RPMI7951 (cell line): ENCODE measurements at regions not wholly inside any gene's neighbourhood (a gene's known extent, or its start where the extent isn't known, plus 50 kb on each side); places are given as distances from the start of the nearest gene placed in this dataset.
A peak's percentile ranks its signal among the peaks of the same experiment; 100 is the strongest.
"Not testable (repeated sequence)": the region's sequence is repeated elsewhere in the genome, so short reads cannot be mapped to it uniquely, and the experiment has no call there.

Source experiments
- DNase-seq: peaks from one replicate; pipeline ENCODE4 v3.0.0-alpha.2; 2012; ENCODE audit warnings: low read depth

DNA sequence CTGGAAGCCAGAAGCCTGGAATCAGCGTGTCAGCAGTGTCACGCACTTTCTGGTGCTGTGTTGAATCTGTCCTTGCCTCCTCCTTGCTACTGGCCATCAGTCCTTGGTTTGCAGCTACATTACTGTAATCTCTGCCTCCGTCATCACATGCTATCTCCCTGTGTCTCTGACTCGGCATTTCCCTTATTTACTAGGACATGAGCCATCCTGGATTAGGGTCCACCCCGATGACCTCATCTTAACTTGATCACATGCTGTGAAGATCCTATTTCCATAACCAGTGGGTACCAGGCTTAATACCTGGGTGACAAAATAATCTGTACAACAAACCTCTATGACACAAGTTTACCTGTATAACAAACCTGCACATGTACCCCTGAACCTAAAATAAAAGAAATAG lies 518.0 kb upstream of the KLF6 start:
- no peak for DNase-seq

DNA sequence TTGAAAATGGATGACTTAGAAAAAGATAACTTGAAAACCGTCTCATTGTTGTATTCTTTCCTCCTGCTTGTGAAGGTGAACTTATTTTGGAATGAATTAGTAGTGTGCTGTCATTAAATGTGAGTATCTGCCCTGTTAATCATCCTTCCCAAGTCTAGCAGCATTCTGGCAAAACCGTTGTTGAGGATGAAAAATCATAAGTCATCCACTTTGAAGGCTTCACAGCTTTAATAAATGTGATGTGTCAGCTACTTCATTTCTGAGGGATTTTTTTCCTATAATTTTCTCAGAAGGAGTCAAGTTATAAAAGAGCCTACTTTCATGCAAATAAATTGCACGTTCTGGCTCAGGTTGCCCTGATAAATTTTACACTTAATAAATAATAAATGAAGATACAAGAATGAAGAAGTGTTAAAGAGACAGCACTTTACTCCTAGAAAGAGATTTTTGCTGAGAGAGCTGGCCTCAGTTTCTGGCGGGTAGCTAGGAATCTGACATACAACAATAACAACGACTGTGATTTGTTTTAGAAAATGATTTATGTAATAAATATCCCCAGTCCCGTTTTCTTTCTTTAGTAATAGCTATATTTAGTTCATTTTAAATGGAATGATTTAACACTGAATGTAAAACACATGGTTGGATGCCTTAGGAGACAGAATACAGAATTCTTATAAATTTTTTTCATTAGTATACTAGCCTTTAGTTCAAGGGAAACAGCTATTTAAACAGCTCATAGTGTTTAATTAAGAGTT lies 516.5 kb upstream of the KLF6 start:
- no peak for DNase-seq

DNA sequence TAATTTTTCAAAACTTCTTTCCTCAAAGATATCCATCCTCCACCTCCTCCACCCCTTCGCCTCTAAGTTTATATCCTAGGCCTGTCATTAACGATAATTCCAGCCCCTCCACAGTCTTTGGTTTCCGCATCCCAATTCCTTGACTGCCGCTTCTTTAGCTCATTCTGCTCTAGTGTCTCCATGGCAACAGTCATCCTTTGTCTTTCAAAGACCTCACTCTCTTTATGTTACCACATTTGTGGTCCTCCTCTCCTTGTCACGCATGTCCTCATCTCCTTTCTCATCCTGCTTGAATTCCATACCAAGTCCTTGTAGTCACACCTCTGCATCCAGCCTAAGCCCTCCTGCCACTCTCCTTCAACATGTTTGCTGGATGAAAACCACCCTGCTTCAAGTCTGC lies 511.2 kb upstream of the KLF6 start:
- no peak for DNase-seq

DNA sequence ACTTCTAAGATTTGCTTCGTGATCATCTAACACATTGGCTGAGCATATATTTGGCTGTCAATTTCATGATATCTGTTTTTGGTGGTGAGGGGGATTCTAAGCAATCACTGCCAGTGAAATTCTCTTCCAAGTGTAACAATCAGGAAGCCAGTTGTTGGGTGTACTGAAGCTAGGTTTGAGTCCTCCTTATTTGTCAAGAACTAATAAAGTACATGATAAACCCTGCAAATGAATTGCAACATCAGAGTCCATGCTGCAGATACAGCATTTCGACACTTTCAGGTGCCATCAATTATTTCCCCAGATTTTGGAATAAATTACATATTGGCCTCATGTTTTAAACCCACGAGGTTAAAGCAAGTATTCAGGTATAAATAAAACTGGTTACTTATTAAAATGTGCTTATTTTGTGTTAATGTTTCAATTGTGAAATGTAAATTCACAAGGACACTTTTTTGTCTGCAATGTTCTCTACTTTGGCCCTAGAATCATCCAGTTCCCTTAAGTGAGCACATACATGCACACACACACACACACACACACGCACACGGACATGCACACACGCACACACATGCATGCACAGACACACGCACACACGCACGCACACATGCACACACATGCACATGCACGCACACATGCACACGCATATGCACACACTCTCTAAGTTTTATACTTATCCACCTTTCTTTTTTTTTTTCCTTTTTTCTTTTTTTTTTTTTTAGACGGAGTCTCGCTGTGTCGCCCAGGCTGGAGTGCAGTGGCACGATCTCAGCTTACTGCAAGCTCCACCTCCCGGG lies 510.2 kb upstream of the KLF6 start:
- no peak for DNase-seq

DNA sequence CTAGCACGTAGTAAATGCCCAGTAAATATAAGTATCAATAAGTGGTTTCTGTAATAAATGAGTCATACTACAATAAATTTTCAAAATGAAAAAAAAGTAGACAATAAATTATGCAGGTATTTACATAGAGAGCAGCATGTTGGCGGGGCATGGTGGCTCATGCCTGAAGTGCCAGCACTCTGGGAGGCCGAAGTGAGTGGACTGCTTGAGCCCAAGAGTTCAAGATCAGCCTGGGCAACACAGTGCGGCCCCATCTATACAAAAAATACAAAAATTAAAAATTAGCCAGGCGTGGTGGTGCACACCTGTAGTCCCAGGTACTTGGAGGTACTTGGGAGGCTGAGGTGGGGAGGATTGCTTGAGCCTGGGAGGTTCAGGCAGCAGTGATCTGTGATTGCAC lies 509.3 kb upstream of the KLF6 start:
- DNase-seq = no peak

DNA sequence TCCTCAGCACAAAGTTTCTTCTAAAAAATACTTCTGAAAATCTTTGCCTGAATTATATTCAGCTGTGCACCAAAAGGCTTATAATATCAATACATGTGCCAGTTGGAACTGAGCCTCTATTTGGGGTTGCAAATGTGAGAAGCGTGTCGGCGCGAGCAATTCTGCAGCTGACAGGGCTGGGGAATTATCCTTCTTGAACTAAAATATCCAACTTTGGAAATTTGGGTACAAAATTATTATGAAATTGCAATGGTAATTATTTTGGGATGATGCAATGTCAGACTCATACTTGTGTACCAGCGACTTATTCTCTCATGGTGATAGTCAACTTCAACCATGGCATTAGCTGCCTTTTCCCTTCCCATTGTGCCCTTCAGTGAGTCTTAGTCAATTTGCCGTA lies 507.0 kb upstream of the KLF6 start:
- no peak for DNase-seq

DNA sequence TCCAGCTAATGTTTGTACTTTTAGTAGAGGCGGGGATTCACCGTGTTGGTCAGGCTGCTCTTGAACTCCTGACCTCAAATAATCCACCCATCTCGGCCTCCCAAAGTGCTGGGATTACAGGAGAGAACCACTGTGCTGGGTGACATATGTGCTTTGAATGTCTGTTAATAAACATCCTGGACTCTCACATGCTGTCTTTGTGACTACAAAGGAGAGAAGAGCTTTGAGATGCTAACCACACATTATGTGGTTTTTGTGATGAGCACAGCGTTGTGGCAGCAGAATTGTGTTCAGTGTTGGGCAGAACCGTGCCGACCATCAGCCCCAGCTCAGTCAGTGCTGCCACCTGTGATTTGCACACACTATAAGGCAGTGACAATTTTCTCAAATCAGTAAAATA lies 500.1 kb upstream of the KLF6 start:
- peak; percentile 76 for DNase-seq

DNA sequence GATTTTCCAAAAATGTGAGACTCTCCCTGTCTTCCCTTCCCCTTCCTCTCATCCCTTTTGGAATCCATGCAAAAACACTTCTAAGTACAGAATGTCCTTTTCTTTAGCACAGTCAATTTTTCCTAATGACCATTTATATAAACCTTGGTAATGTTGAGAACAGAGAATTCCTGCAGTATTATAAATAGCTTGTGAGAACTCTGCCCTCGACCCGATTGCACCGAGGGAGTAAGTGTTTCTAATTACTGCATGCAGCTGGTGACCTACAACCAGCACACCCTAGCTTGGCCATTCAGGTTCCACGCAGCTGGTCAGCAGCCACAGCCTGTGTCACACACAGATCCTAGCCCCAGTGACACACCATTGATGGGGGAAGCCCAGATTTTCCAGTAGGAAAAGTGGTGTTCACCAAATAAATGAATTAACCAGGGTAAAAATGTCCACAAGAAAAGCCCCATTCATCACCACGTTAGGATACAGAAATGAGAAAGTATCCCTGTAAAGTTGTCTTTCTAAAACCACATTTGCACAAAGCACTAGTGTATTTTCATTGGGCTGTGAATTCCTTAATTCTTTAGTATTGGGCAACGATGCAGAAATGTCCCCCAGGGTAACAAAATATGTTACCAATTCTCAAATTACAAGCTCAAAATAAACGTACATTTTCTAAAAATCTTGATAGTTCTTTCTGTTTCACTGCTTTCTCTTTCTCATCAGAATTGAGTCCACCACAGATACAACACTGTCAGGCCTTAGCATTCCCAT lies 499.0 kb upstream of the KLF6 start:
- peak; percentile 84 for DNase-seq

DNA sequence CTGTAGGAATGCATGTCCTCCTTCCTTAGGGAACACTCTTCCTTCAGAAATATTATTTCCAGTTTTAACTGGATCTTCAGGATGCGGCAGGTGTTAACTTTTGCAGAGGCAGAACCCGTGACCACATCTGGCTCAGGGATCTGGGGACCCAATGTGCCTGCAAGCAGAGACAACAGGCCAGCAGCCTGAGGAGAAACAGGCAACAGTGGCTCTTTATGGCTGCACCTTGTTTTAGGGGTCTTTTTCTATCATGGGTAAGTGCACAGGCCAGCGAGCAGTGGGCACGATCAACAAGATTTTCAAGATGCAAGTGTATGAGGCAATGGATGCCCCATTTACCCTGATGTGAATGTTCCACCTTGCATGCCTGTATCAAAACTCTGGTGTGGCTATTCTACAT lies 497.5 kb upstream of the KLF6 start:
- no peak for DNase-seq

DNA sequence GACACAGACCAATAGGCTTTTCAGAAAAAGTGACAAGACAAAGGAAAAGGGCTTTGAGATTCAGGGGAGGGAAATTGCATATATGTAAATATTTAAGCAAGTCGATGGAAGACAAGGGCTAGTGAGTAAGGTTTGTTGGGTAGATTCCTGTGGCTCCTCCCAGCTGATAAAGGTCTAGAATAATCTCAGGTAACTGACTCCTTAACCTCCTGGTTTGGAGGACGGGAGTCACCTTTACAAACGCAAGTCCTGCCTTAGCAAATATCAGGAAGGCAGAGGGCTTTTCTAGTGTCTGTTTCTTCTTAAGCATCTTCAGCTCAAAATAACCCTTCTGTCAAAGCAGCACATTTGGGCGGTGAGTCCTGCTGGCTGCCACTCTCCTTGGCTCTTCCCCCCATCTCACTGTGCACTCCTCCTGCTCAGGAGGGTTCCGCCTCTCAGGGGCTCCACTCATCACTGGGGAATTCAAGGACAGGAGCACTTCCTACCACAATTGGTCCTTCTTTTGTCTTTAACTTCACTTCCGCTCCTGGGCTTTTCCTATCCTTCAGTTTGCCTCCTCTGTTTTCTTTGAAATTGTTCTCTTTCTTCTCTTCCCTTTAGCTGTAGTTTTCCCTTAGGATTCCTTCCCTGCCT lies 496.3 kb upstream of the KLF6 start:
- DNase-seq = peak; percentile 69

DNA sequence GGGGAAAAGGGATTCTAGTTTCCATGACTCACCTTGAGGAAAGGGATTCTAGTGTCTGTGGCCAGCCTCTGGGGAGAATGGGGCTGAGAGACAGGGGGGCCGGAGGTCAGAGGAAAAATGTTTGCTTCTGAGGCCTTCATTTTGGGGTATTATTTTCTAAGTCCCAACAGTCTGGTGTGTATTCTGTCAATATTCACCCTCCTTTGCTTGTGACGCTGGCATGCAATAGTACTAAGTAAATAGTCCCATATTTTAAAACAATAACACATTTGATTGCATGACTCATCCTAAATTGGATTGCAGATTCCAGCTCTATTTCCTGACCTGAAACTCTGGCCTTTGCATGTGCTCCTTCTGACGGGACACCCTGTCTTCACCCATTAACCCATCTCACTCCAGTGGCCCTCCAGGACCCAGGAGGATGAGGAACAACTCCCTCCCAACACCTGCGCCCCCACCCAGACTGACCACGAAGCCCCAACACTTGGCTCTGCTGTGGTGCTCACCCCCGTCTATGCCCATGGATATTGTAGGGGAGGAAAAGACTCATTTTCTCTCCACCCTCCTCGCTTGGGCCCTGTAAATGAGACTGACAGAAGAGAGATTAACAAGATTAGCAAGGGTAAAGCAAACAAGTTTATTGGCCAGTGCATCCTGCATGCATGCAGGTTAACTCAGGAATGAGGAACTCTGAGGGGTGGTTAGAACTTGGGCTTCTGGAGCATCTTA lies 495.6 kb upstream of the KLF6 start:
- DNase-seq = peak; percentile 68

DNA sequence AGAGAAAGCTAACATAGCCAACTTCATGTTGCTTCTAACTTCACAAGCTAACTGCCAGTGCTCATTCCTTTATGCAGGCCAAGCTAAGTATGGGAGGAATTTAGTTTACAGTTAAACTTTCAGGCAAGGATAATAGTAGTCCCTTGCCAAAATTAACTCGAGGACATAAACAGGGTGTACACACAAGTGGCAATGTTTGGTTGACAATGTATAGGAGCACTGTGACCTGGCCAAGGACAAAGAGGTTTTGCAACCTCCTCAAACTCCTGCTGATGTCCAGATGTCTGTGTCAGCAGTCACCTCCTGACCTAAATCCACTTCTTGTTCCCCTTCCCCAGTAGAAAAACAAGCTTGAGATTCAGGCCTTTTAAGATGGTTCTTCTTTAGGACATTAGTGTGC lies 494.6 kb upstream of the KLF6 start:
- no peak for DNase-seq

DNA sequence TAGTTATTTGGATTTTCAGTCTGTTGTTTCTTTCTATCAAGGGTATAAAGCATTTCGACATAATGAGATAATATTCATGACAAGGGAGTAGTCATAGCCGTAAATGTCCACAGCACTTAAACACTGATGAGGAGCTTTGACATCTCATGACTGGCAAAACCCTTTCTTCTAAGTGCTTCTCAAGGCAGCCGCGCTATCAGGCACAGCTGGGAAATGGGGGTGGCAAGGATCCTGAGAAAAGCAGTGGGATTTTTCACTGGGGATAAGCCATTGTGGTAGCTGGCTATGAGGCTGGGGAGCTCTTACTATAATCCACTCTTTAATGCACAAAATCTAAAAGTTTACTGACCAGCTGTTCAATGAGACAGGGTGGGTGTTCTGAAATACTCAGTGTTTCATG lies 493.2 kb upstream of the KLF6 start:
- DNase-seq = no peak

DNA sequence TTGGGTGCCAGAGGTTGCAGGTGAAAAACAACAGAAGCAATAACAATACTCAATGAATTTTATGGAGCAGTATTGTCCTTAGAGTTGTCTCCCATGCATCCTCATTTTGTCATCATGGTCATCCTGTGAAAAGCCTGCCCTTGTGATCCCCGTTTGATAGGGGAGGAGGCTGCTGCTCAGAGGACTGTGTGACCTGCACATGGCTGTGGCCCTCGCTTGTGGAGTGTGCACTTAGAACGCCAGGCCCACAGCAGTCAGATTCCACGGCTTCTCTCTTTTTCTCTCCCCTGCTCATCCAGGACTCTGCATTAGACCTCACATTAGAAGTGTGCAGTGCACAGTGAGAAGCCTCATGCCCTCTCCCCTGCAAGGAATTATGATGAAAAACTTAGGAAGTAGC lies 491.1 kb upstream of the KLF6 start:
- no peak for DNase-seq

DNA sequence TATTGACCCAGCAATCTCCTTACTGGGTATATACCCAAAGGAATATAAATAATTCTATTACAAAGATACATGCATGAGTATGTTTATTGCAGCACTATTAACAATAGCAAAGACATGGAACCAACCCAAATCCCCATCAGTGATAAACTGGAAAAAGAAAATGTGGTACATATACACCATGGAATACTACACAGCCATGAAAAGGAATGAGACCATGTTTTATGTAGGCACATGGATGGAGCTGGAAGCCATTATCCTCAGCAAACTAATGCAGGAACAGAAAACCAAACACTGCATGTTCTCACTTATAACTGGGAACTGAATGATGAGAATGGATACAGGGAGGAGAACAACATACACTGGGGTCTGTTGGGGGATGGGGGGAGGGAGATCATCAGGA lies 489.7 kb upstream of the KLF6 start:
- DNase-seq = not testable (repeated sequence)

DNA sequence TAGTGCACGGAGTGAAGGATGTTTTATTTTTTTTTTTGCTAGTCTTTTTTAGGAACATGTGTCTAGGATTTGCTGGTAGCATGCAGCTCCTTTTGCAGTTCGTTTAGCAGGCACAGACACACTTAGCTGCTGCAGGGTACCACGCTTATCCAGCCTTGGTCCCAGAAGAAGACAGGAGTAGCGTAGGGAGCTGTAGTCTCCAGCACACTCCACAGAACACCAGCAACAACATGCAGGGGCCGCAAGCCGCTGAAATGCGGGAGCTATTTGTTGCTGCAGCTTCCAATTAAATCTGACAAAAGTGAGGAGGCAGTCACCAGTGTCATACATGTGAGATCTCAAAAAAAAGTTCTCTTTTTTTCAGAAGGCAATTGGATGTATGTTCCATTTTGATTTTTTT lies 486.2 kb upstream of the KLF6 start:
- no peak for DNase-seq

DNA sequence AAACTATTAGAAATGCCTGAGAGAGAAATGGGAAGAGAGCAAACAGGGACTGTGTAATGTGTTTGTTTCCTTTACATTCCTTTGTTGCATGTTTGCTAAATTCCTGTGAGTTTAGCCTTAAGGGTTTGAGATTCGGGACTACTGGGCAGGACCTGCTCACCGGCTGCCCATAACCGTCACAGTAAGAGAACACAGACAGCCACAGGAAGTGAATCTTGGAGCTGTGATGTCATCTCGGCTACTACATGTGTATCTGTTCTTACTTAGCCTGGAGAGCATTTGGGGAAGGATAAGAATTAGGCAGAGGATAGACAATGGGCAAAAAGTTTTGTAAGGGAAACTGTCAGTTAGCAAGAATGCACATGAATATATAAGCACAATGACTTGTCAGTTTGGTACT lies 485.1 kb upstream of the KLF6 start:
- peak; percentile 90 for DNase-seq

DNA sequence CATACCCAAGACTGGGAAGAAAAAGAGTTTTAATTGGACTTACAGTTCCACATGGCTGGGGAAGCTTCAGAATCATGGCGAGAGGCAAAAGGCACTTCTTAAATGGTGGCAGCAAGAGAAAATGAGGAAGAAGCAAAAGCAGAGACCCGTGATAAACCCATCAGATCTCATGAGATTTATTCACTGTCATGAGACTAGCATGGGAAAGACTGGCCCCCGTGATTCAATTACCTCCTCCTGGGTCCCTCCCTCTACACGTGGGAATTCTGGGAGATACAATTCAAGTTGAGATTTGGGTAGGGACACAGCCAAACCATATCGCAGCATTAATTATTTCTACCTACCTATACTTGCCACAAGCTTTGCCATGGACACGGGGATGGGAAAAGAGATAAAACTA lies 483.5 kb upstream of the KLF6 start:
- peak; percentile 53 for DNase-seq

DNA sequence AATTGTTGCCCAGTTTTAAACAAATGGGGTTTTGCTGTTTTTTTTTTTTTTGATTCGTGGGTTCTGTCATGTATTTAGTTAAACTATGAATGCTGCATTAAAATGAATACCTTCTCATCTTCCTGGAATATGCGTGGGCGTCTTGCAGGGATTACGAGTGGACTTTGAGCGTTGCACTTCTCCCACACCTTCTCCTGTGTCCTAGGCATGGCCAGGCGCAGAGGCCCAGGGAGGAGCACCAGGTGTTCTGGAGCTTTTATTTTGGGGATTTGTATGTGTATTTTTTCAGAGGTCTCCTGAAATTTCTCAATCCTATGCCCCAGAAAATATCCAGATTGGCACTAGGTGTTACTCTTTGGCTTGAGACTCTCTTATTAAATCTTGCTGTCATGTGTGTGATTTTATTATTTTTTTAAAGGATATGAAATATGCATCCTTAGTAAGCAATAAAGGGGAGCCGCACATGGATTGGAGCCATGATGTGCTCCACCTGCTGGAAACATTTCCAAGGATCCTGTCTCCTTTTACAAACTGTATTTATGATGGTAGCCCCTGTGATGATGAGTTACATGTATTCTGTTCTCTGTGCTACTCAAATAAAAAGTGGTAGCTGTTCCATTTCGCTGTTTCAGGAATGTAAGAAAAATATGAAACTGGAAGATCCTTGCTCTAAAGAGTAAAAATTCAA lies 482.2 kb upstream of the KLF6 start:
- peak; percentile 53 for DNase-seq

DNA sequence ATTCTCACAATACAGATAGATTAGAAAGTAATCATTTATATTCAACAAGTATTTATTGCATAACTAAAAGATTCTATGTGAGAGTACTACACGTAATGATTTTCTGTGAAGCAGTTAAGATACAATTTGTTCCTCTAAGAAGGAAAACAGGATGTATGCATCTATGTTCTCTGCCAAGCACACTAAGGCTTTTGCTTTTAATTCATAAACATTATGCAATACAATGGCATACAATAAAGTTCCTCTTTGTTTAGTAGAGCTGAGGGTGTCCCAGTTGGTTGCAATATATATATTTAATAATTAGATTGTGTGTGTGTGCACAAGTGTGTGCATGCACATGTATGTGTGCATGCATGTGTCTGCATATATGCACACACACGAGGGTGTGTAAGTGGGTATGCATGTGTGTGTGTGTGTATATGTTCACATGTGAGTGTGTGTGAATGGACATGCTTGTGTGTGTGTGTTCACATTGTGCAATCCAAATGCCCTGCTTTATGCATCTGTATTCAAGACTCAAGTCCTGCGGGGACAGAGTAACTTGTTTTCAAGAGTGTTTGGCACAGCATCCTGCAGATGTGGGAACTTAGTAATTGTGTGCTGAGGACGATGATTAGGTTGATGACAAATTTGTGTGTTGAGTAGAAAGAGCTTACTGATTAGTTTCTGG lies 481.5 kb upstream of the KLF6 start:
- DNase-seq = peak; percentile 51
